ENCODE measurements at regions not wholly inside any gene's neighbourhood (a gene's known extent, or its start where the extent isn't known, plus 50 kb on each side); places are given as distances from the start of the nearest gene placed in this dataset.
A peak's percentile ranks its signal among the peaks of the same experiment; 100 is the strongest.

GRCh38 chr6:163956571-163957407 lies 542.3 kb downstream of the QKI start (continued):
- TF ChIP-seq ELK1 (IDR thresholded peaks at IDR 0.05; ENCODE audit: borderline replicate concordance, low read depth, low read length) = no peak

- ChIA-PET CTCF (interaction anchor here (1.4 to 1.5 kb wide), 2 partner anchors 190 to 235 kb away, joined by 3 to 6 read pairs; no protein-coding TSS in a partner anchor), POLR2A (ENCODE audit: unreplicated experiment) (no interaction called here)
- no peaks in the 10 kb centered on the region for H3K79me1 ChIP-seq (ENCODE audit: low read depth in 1 of 2, low read length in 2 of 2)
- H2AK9ac ChIP-seq (replicated peaks; ENCODE audit: low read depth, low read length, poor library complexity) = no peak overlapping the region
- no peaks in the 10 kb centered on the region for H4K20me1 ChIP-seq (ENCODE audit: insufficient read depth, low read length)
- TF ChIP-seq NFE2L2 (IDR thresholded peaks at IDR 0.05; ENCODE audit: low read depth, low read length) = no peak
- TF ChIP-seq RFX5 (IDR thresholded peaks at IDR 0.05; ENCODE audit: low read depth, low read length) = no peak
- TF ChIP-seq CEBPB (IDR thresholded peaks at IDR 0.05; ENCODE audit: low read depth, low read length) = no peak
- no peak for TF ChIP-seq MAFK (IDR thresholded peaks at IDR 0.05; ENCODE audit: low read depth, low read length)
- no peak for TF ChIP-seq FOS (IDR thresholded peaks at IDR 0.05; ENCODE audit: low read depth, low read length)
- no peak for TF ChIP-seq CTCF (conservative IDR thresholded peaks at IDR 0.05; ENCODE audit: low read depth, low read length)
- TF ChIP-seq CHD1 (IDR thresholded peaks at IDR 0.05; ENCODE audit: low read depth, low read length) = no peak
- H3K4ac ChIP-seq (ENCODE audit: low read depth, low read length) = no peak overlapping the region
- H3K9me3 ChIP-seq (ENCODE audit: control insufficient read depth, insufficient read depth, low read length) = no peaks in the 10 kb centered on the region
- no peak overlapping the region for H3K14ac ChIP-seq (replicated peaks; ENCODE audit: low read depth, low read length)
- H4K91ac ChIP-seq (ENCODE audit: insufficient read depth, low read depth, low read length) = 0 out of 2 replicates have a peak overlapping the region, but pooled peaks have one; percentile 2
- H4K8ac ChIP-seq (ENCODE audit: low read depth in 2 of 2, low read length in 2 of 2) = peak overlapping the region in 1 of 2 experiments; percentile 44; a peak in 2 of 4 replicates
- H2BK20ac ChIP-seq (ENCODE audit: low read depth, low read length) = no peak overlapping the region
- BruUV-seq (replicated peaks) = no TSS peak
- H3K56ac ChIP-seq (ENCODE audit: extremely low read depth, insufficient read depth, low read length) = no peak overlapping the region
- H4K5ac ChIP-seq (ENCODE audit: low read depth, low read length) = no peak overlapping the region
- H2AK5ac ChIP-seq (ENCODE audit: low read depth, low read length) = peak overlapping the region; percentile 45; the same call in 1 of the 2 replicates
- H3K4me1 ChIP-seq (ENCODE audit: control insufficient read depth, insufficient read depth, low read length) = peaks cover 5% of the 10 kb centered on the region; the same call in 1 of the 2 replicates
- H3K4me2 ChIP-seq (ENCODE audit: low read depth, low read length) = no peak overlapping the region
- intact Hi-C loops (cut with micrococcal nuclease) = loop anchor here (1.0 to 10.0 kb wide), 9 partner anchors 83 to 1101 kb away; no protein-coding TSS in a partner anchor
- no peaks in the 10 kb centered on the region for H3K27me3 ChIP-seq (ENCODE audit: control insufficient read depth, insufficient read depth, low read length)
- H2AFZ ChIP-seq (replicated peaks; ENCODE audit: low read length, poor library complexity) = no peak overlapping the region
- no peak overlapping the region for H3K23ac ChIP-seq (ENCODE audit: low read depth, low read length)
- no peak overlapping the region for H3K4me3 ChIP-seq (ENCODE audit: insufficient read depth, low read depth, low read length)
- H3K36me3 ChIP-seq (ENCODE audit: control insufficient read depth, insufficient read depth, low read length) = no peaks in the 10 kb centered on the region
- H2BK120ac ChIP-seq (ENCODE audit: low read depth, low read length) = no peak overlapping the region
- H2BK15ac ChIP-seq (ENCODE audit: low read depth, low read length) = no peak overlapping the region
- peak overlapping the region; percentile 68 for H2BK5ac ChIP-seq (ENCODE audit: low read depth, low read length, poor library complexity, severe bottlenecking)
- H3K9ac ChIP-seq (ENCODE audit: low read depth, low read length) = no peak overlapping the region
- H3K27ac ChIP-seq (ENCODE audit: insufficient read depth, low read length) = no peak overlapping the region
- no CpG with 5 or more reads among the region's 4 CpGs for WGBS, 2 experiments (ENCODE audit: extremely low coverage in 2 of 2, insufficient read length in 1 of 2)
- H3K9me1 ChIP-seq (ENCODE audit: insufficient read depth, low read length) = no peaks in the 10 kb centered on the region
- no peak for ATAC-seq (ENCODE audit: low read depth)
- in situ Hi-C loops (cut with MboI; ENCODE audit: low sequenced_read_pairs) = loop anchor here (10.0 to 25.0 kb wide), 2 partner anchors 368 to 521 kb away; no protein-coding TSS in a partner anchor
- 0 out of 2 replicates have a peak overlapping the region, but pooled peaks have one; percentile 40 for H3K18ac ChIP-seq (ENCODE audit: low read depth, low read length)
- no peak for DNase-seq
- dilution Hi-C loops (cut with HindIII; ENCODE audit: low sequenced_read_pairs, unreplicated experiment) = no loop called here
Measured at GRCh38 chr6:163955756-163956155, 541.2 kb downstream of the QKI start.

Measured in IMR-90 (cell line).